ENCODE measurements at regions not wholly inside any gene's neighbourhood (a gene's known extent, or its start where the extent isn't known, plus 50 kb on each side); places are given as distances from the start of the nearest gene placed in this dataset.
"Not testable (repeated sequence)": the region's sequence is repeated elsewhere in the genome, so short reads cannot be mapped to it uniquely, and the experiment has no call there.

DNA sequence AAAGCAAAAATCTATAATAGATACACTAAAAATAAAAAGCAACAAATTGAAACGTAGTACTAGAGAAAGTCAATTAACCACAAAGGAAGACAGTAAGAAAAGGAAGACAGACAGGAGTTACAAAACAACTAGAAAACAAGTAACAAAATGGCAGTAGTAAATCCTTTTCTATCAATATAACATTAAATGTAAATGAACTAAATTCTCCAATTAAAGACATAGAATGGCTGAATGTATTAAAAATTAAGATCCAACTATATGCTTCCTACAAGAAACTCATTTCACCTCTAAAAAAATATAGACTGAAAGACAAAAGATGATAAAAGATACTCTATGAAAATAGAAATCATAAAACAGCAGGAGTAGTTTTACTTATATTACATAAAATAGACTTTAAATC lies 79.1 kb downstream of the CTH start:
- DNase-seq (ENCODE audit: low read depth, low spot score): no peak

DNA sequence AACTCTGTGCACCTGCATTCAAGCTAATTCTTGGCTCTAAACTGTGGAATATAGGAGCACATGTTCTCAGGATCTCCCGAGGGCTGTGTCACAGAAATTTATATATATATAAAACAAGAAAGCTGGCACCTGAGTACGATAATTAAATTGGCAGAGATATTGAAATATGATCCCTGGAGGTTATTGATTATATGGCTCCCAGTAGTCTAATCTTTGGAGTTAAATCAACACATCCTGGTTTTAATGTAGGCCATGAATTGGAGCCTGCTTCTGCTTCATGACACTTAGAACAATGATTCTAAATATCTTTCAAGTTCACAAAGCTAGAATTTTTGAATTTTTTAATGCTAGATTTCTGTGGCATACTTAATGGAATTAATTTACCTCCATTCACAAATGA lies 84.3 kb downstream of the CTH start:
- no peak for DNase-seq (ENCODE audit: low read depth, low spot score)

- no peak for DNase-seq (ENCODE audit: low read depth, low spot score)
These were observed 85.1 kb downstream of the CTH start for GRCh38 chr1:70496181-70496580.

DNA sequence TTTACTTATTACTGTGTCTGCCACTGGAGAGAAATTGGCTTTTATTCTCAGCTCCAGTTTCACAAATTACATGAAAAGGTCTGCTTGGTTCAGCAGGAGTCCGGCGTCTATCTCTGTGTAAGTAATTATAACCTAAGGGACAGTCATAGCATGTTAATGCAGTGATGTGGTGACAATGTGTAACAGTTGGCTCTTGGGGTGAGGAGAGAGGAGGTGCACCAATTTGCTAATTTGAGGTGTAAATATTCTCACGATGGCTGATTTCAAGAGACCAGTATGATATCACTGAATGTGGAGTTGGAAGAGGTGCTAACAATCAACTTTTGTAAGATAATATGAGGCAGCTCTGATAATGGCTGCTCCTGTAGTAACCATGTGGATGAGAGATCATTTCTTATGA lies 86.1 kb downstream of the CTH start:
- no peak for DNase-seq (ENCODE audit: low read depth, low spot score)

GRCh38 chr1:70498666-70499065 lies 87.6 kb downstream of the CTH start:
- no peak for DNase-seq (ENCODE audit: low read depth, low spot score)

GRCh38 chr1:70499695-70500094 lies 88.6 kb downstream of the CTH start:
- no peak for DNase-seq (ENCODE audit: low read depth, low spot score)

- no peak for DNase-seq (ENCODE audit: low read depth, low spot score)
These were observed 92.3 kb downstream of the CTH start for GRCh38 chr1:70503358-70503757.

- DNase-seq (ENCODE audit: low read depth, low spot score): no peak
These were observed 93.2 kb downstream of the CTH start for GRCh38 chr1:70504176-70504820.

GRCh38 chr1:70504821-70505193 lies 93.7 kb downstream of the CTH start:
- no peak for DNase-seq (ENCODE audit: low read depth, low spot score)

- not testable (repeated sequence) for DNase-seq (ENCODE audit: low read depth, low spot score)
These were observed 96.9 kb downstream of the CTH start for GRCh38 chr1:70507991-70508390.

DNA sequence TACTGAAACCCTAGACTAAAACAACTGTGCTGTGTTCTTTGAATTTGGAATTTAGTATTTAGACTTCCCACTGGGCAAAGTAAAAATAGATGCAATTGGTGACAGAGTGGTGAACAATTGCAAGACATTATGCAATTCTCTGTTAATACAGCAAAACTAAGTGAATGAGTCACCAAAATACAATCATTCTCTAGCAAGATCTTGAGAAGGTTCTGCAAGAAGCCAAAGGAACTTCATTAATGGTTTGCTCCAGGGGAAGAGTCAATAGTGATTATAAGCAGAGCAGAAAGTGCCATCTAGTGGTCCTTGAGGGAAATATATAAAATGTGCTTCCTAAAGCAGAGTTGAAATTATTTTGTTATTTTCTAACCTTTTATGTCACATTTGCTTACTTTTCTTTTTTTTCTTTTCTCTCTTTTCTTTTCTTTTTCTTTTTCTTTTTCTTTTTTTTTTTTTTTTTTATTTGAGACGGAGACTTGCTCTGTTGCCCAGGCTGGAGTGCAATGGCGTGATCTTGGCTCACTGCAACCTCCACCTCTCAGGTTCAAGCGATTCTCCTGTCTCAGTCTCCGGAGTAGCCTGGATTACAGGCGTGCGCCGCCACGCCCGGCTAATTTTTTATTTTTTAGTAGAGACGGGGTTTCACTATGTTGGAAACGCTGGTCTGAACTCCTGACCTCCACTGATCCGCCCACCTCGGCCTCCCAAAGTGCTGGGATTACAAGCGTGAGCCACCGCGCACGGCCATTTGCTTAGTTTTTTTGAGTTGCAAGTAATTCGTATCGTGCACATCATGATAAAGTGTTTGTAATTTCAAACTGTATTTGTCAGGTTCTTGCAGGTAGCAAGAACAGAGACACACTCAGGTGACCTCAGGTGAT lies 99.2 kb downstream of the CTH start:
- no peak for DNase-seq (ENCODE audit: low read depth, low spot score)

DNA sequence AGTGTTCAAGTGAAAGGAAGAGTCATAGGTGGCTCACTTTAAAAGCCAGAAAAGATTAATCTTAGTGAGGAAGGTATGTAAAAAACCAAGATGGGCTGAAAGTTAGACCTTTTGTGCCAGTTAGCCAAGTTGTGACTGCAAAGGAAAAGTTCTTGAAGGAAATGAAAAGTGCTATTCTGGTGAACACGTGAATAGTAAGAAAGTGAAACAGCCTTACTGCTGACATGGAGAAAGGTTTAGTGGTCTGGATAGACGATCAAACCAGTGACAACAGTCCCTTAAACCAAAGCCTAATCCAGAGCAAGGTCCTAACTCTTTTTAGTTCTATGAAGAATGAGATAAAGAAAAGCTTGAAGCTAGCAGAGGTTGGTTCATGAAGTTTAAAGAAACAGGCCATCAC lies 106.4 kb downstream of the CTH start:
- no peak for DNase-seq (ENCODE audit: low read depth, low spot score)

GRCh38 chr1:70518106-70518505 lies 107.0 kb downstream of the CTH start:
- no peak for DNase-seq (ENCODE audit: low read depth, low spot score)

- DNase-seq (ENCODE audit: low read depth, low spot score): peak; percentile 33
These were observed 117.7 kb downstream of the CTH start for GRCh38 chr1:70528590-70529333.

DNA sequence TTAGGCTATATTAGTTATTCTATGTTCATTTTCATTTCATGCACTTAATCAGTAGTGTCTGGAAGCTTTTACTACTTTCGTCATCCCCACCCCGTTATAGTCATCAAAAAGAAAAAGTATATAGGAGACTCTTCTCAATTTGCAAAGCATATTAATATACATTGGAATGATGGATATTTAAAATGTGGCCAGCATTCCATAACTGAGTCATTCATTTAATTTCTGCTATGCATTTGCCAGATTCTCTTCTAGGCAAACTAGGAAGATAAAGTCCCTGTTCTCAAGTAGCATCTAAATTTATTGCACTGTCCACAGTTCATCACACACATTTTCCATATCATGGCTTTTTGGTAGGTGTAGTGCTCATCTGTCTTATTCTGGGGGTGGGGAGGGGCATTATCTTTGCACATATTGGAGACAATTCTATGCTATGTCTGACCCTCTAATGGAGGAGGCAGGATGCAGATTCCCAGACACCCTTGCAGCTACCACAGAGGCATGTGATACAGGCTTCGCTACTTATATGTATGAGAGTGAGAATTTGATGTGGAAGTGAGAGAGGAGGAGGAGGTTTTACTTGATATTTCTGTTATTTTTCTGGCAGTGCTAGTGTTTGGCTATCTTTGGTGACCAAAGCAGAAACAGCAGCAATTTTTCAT lies 125.8 kb downstream of the CTH start:
- DNase-seq (ENCODE audit: low read depth, low spot score): no peak

- DNase-seq (ENCODE audit: low read depth, low spot score): no peak
These were observed 126.7 kb downstream of the CTH start for GRCh38 chr1:70537788-70538187.

DNA sequence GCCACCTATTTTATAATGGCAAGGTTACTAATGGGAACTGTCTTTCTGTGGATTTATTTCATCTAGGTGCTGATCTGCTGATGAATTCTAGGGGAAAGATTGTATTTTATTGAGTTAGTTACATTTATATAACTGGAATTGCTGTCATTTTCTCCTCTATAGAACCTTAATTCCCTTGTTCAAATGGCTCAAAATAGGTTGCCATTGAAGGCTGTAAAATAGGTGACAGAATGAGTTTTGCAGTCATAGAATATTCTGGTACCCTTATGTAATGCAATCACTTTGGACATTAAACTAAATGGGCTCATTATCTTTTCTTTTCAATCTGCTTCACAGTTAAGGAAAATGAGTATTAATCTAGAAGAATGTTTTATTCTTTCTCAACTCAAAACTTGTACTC lies 131.0 kb downstream of the CTH start:
- DNase-seq (ENCODE audit: low read depth, low spot score): no peak

DNA sequence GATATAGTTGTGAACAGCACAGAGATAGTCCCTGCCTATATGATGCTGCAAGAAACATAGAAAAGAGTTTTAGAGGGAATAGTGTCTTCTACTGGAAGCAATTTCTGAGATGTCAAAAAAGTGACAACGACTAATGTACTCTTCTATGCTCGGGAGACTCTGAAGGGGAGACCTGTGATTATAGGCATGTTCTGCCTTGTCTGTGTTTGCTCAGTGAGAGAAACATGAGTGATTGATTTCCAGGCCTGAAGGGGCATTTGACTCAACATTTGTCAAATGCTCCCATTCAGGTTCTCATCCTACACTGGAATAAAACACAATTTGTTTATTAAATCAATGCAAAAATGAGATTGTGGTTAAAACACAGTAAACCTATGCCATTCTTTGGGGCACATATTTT lies 131.8 kb downstream of the CTH start:
- DNase-seq (ENCODE audit: low read depth, low spot score): no peak

- no peak for DNase-seq (ENCODE audit: low read depth, low spot score)
These were observed 135.7 kb downstream of the CTH start for GRCh38 chr1:70546726-70547125.

DNA sequence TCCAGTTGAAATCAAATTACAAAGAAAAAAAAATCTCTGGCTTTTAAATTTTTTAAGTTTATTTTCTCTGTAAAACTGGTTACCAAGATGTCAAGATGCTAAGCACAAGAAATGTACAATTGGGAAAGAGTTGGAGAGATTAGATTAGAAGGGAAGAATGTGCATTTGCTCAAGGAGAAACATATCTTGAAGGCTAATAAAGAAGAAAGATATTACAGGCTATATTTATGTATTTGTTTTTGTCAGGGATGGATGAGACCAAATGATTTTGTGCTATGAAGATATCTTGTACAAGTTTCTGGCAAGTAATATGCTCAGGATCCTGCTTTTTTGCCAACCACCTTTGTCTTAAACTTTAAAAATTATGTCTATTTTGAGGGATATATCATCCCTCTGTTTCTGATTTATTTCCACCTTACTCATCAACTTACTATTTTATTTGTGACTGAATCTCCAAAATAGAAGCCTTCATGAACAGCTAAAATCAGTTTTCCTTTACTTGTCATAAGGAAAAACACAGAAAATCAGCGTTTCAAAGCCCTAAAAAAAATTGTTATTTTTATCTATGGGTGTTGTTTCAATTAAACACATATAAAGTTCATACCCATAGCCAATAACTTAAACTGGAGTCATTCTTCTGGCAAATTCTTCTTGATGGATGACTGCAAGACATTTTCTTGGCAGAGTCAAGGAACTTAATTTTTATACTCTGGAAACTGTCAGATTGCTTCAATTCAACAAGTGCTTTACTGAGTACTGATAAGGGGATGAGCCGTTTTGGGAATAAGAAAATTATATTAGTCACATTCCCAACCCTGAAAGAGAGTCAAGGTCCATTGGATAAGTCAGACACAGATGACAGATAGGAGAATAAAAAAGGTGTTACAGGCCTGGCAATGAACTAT lies 141.8 kb downstream of the CTH start:
- DNase-seq (ENCODE audit: low read depth, low spot score): no peak

- DNase-seq (ENCODE audit: low read depth, low spot score): no peak
These were observed 142.5 kb downstream of the CTH start for GRCh38 chr1:70553567-70553956.

Measured in iPS DF 19.7 (cell line).